Bone marrow (tissue), 2 donors: ENCODE measurements at regions not wholly inside any gene's neighbourhood (a gene's known extent, or its start where the extent isn't known, plus 50 kb on each side); places are given as distances from the start of the nearest gene placed in this dataset.
"Not testable (repeated sequence)": the region's sequence is repeated elsewhere in the genome, so short reads cannot be mapped to it uniquely, and the experiment has no call there.

Source experiments
- DNase-seq, 2 donors: peaks; one replicate each; lab custom pipeline; 2025; lab: John Stamatoyannopoulos, UW

GRCh38 chr1:91207691-91208090 is 185.9 kb upstream of the ZNF644 start:
- DNase-seq, result not testable (repeated sequence)

- DNase-seq, result not testable (repeated sequence)
Observed at GRCh38 chr1:91204150-91204549, 182.3 kb upstream of the ZNF644 start.

- DNase-seq, result no peak
Observed at GRCh38 chr1:91201694-91202093, 179.9 kb upstream of the ZNF644 start.

GRCh38 chr1:91201176-91201575 is 179.3 kb upstream of the ZNF644 start:
- DNase-seq, result no peak

- DNase-seq, result no peak
Observed at GRCh38 chr1:91200675-91201074, 178.8 kb upstream of the ZNF644 start.

- no peak for DNase-seq
Observed at GRCh38 chr1:91199988-91200387, 178.2 kb upstream of the ZNF644 start.

- no peak for DNase-seq
Observed at GRCh38 chr1:91190996-91191395, 169.2 kb upstream of the ZNF644 start.

GRCh38 chr1:91189096-91189495 is 167.3 kb upstream of the ZNF644 start:
- DNase-seq, result no peak

- not testable (repeated sequence) for DNase-seq
Observed at GRCh38 chr1:91182807-91183206, 161.0 kb upstream of the ZNF644 start.

GRCh38 chr1:91176250-91176649 is 154.4 kb upstream of the ZNF644 start:
- DNase-seq, result no peak

GRCh38 chr1:91174734-91175133 is 152.9 kb upstream of the ZNF644 start:
- no peak for DNase-seq

GRCh38 chr1:91173346-91173890 is 151.6 kb upstream of the ZNF644 start:
- no peak for DNase-seq

GRCh38 chr1:91172541-91172940 is 150.7 kb upstream of the ZNF644 start:
- DNase-seq, result no peak

- no peak for DNase-seq
Observed at GRCh38 chr1:91171898-91172297, 150.1 kb upstream of the ZNF644 start.

GRCh38 chr1:91170571-91170970 is 148.7 kb upstream of the ZNF644 start:
- DNase-seq, result no peak

GRCh38 chr1:91166106-91166712 is 144.4 kb upstream of the ZNF644 start:
- DNase-seq, result peak in 1 of 2 donors; percentile 5

- DNase-seq, result peak; percentile 33 to 37
Observed at GRCh38 chr1:91165033-91165654, 143.3 kb upstream of the ZNF644 start.

- DNase-seq, result no peak
Observed at GRCh38 chr1:91162613-91163012, 140.8 kb upstream of the ZNF644 start.

GRCh38 chr1:91161749-91162148 is 139.9 kb upstream of the ZNF644 start:
- no peak for DNase-seq

- DNase-seq, result no peak
Observed at GRCh38 chr1:91161166-91161565, 139.3 kb upstream of the ZNF644 start.

GRCh38 chr1:91160363-91161075 is 138.7 kb upstream of the ZNF644 start:
- DNase-seq, result no peak

- no peak for DNase-seq
Observed at GRCh38 chr1:91153341-91153740, 131.5 kb upstream of the ZNF644 start.

GRCh38 chr1:91152331-91152730 is 130.5 kb upstream of the ZNF644 start:
- DNase-seq, result no peak
